Esophagus muscularis mucosa (tissue), 4 donors: ENCODE measurements at regions not wholly inside any gene's neighbourhood (a gene's known extent, or its start where the extent isn't known, plus 50 kb on each side); places are given as distances from the start of the nearest gene placed in this dataset.

ENCODE experiments used
- DNase-seq: peaks from one replicate; pipeline ENCODE4 v3.0.0-alpha.2; 2017; ENCODE audit errors: extremely low spot score
- H3K27ac ChIP-seq, 4 donors: fragments of 200-600 bp; sonication (generic); replicated peaks in 1 of 4; 1 replicate in 3 of 4; 2 replicates in 1 of 4; pipeline ENCODE4 v1.5.1; 2016 to 2019; ENCODE audit warnings: mild to moderate bottlenecking in 1 of 4
- H3K27me3 ChIP-seq, 4 donors: fragments of 200-600 bp; sonication (generic); one replicate each; pipeline versions ENCODE4 v1.5.1 to v1.6.0; 2016 to 2019
- H3K36me3 ChIP-seq, 4 donors: fragments of 200-600 bp; sonication (generic); one replicate each; pipeline ENCODE4 v1.5.1; 2016 to 2019
- H3K4me1 ChIP-seq, 4 donors: fragments of 200-600 bp; sonication (generic); one replicate each; pipeline ENCODE4 v1.5.1; 2016 to 2019
- H3K4me3 ChIP-seq, 4 donors: fragments of 200-600 bp; sonication (generic); 1 replicate in 2 of 4; 2 replicates in 2 of 4; pipeline ENCODE4 v1.5.1; 2016 to 2019; ENCODE audit warnings: mild to moderate bottlenecking in 4 of 4, moderate library complexity in 1 of 4
- H3K9me3 ChIP-seq, 4 donors: fragments of 200-600 bp; sonication (generic); 1 replicate in 3 of 4; 2 replicates in 1 of 4; pipeline ENCODE4 v1.5.1; 2016 to 2019
- CTCF ChIP-seq, 3 experiments: fragments of 200-600 bp in 2 of 3; fragments of 450-650 bp in 1 of 3; sonication (generic) in 2 of 3; IDR thresholded peaks; one replicate each; pipeline ENCODE4 v1.5.1; 2017 to 2019; ENCODE audit warnings: antibody characterized with exemption in 3 of 3, mild to moderate bottlenecking in 2 of 3, moderate library complexity in 1 of 3
- EP300 ChIP-seq: sonication (generic); formaldehyde crosslinking; IDR thresholded peaks from one replicate; pipeline ENCODE4 v1.6.1; 2017; ENCODE audit warnings: antibody characterized with exemption
- POLR2A ChIP-seq: fragments of 450-650 bp; IDR thresholded peaks from one replicate; pipeline ENCODE4 v1.6.1; 2017; ENCODE audit warnings: antibody characterized with exemption, moderate library complexity, mild to moderate bottlenecking, low read depth
- POLR2AphosphoS5 ChIP-seq, 2 donors: sonication (generic); formaldehyde crosslinking; IDR thresholded peaks; one replicate each; pipeline ENCODE4 v1.6.1; 2017; ENCODE audit warnings: antibody characterized with exemption in 2 of 2
- WGBS: methylation state at CpG from one replicate; pipeline ENCODE4 v1.1.5; 2018; 5-methylcytosine and 5-hydroxymethylcytosine counted together
- intact Hi-C: fragments of 100-400 bp; cut with DNase I; formaldehyde crosslinking; loops from one replicate; pipeline ENCODE4 v1.15.1; 2023

GRCh38 chr14:104282332-104283196 lies 144.2 kb downstream of the KIF26A start:
- DNase-seq, result no peak
- H3K36me3 ChIP-seq, result no peaks in the 10 kb centered on the region
- intact Hi-C loops, result no loop called here

GRCh38 chr14:104283197-104284106 lies 145.1 kb downstream of the KIF26A start:
- WGBS, result 79% methylated on average over 11 of the region's 25 CpGs
- Histone ChIP-seq H3K4me3 (no peak overlapping the region), H3K27ac (peak overlapping the region in 1 of 4 donors; percentile 4), H3K36me3 (no peaks in the 10 kb centered on the region), H3K4me1 (peaks cover 0 to 18% (median 4%) of the 10 kb centered on the region in 4 donors), H3K9me3 (no peaks in the 10 kb centered on the region), H3K27me3 (peaks cover 0 to 9% (median 0%) of the 10 kb centered on the region in 4 donors)
- intact Hi-C loops, result no loop called here
- TF ChIP-seq POLR2A (no peak), POLR2AphosphoS5 (IDR thresholded peaks at IDR 0.05) (no peak), CTCF (IDR thresholded peaks at IDR 0.05) (no peak), EP300 (no peak)
- DNase-seq, result no peak

More at GRCh38 chr14:104282332-104283196, 144.2 kb downstream of the KIF26A start:
- H3K4me1 ChIP-seq, result peaks cover 0 to 18% (median 4%) of the 10 kb centered on the region in 4 donors
- peaks cover 0 to 18% (median 0%) of the 10 kb centered on the region in 4 donors for H3K27me3 ChIP-seq
- H3K9me3 ChIP-seq, result no peaks in the 10 kb centered on the region
- 74% methylated on average over 18 of the region's 26 CpGs for WGBS
- H3K27ac ChIP-seq, result no peak overlapping the region
- TF ChIP-seq CTCF (IDR thresholded peaks at IDR 0.05) (no peak), POLR2AphosphoS5 (IDR thresholded peaks at IDR 0.05) (no peak), EP300 (no peak), POLR2A (no peak)
- H3K4me3 ChIP-seq, result no peak overlapping the region

GRCh38 chr14:104284107-104284592 lies 145.8 kb downstream of the KIF26A start:
- DNase-seq, result no peak
- H3K27ac ChIP-seq, result no peak overlapping the region
- no peaks in the 10 kb centered on the region for H3K36me3 ChIP-seq
- H3K4me3 ChIP-seq, result no peak overlapping the region
- H3K4me1 ChIP-seq, result peaks cover 0 to 18% (median 4%) of the 10 kb centered on the region in 4 donors
- 70% methylated on average over 6 of the region's 9 CpGs for WGBS
- H3K27me3 ChIP-seq, result peaks cover 0 to 7% (median 0%) of the 10 kb centered on the region in 4 donors
- TF ChIP-seq CTCF (IDR thresholded peaks at IDR 0.05), result no peak
- no peak for TF ChIP-seq POLR2AphosphoS5 (IDR thresholded peaks at IDR 0.05)
- TF ChIP-seq POLR2A, result no peak
- no peak for TF ChIP-seq EP300
- intact Hi-C loops, result no loop called here
- no peaks in the 10 kb centered on the region for H3K9me3 ChIP-seq

GRCh38 chr14:104284636-104285507 lies 146.5 kb downstream of the KIF26A start:
- Histone ChIP-seq H3K9me3 (no peaks in the 10 kb centered on the region), H3K36me3 (no peaks in the 10 kb centered on the region), H3K27ac (no peak overlapping the region), H3K4me1 (peaks cover 0 to 18% (median 4%) of the 10 kb centered on the region in 4 donors), H3K27me3 (peaks cover 0 to 7% (median 0%) of the 10 kb centered on the region in 4 donors), H3K4me3 (no peak overlapping the region)
- intact Hi-C loops, result no loop called here
- TF ChIP-seq POLR2A, result no peak
- TF ChIP-seq POLR2AphosphoS5 (IDR thresholded peaks at IDR 0.05), result no peak
- no peak for TF ChIP-seq EP300
- no peak for TF ChIP-seq CTCF (IDR thresholded peaks at IDR 0.05)
- no peak for DNase-seq
- WGBS, result 81% methylated on average over 9 of the region's 29 CpGs
